Brain microvascular endothelial cell (primary cell): ENCODE measurements at regions not wholly inside any gene's neighbourhood (a gene's known extent, or its start where the extent isn't known, plus 50 kb on each side); places are given as distances from the start of the nearest gene placed in this dataset.

Experiments
- DNase-seq: peaks from one replicate; pipeline ENCODE4 v3.0.0-alpha.2; 2020
- H3K27ac ChIP-seq: fragments of 250-450 bp; sonication (Bioruptor Pico); 2 replicates; pipeline ENCODE4 v1.5.1; 2020; ENCODE audit warnings: mild to moderate bottlenecking, moderate library complexity
- H3K27me3 ChIP-seq: fragments of 250-450 bp; sonication (Bioruptor Pico); replicated peaks from 2 replicates; pipeline ENCODE4 v1.5.1; 2020; ENCODE audit warnings: mild to moderate bottlenecking
- H3K36me3 ChIP-seq: fragments of 250-450 bp; sonication (Bioruptor Pico); replicated peaks from 2 replicates; pipeline ENCODE4 v1.5.1; 2020; ENCODE audit warnings: mild to moderate bottlenecking
- H3K4me3 ChIP-seq: 2 replicates; pipeline ENCODE4 v1.5.1; 2011; ENCODE audit warnings: low read depth, mild to moderate bottlenecking, control low read depth, low read length, moderate library complexity
- in situ Hi-C: cut with HindIII; loops from 2 replicates; pipeline ENCODE4 v1.10.0; 2017; ENCODE audit warnings: low sequenced_read_pairs, low pct_ligation_motif_present
- TF ChIP-seq, protein P1 (sequence below): IDR thresholded peaks from 2 replicates; pipeline ENCODE4 v1.5.1; 2011; ENCODE audit warnings: low read depth, mild to moderate bottlenecking, moderate library complexity, low read length, control low read depth, inconsistent platforms; ENCODE audit errors: missing control alignments

DNA sequence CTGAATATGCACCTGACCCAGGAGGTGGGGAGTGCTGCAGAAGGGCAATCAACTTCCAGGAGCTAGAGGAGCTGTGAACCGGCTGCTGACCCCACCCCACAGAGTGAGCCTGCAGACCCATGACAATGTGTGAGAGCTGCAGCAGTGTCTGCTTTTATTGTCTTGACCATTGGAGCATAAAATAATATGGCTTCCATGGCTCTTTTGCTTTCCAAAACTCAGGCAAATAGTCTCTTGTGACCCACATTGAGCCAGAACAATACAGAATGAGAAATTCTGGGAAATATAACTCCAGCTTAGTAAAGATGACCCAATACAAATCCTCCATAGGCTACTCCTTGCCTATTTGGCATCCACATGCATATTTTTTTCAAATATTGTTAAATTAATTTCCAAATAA is 309.6 kb downstream of the PYDC2 start:
- Histone ChIP-seq H3K27me3 (no peaks in the 10 kb centered on the region), H3K36me3 (no peaks in the 10 kb centered on the region), H3K4me3 (no peak overlapping the region), H3K27ac (no peak overlapping the region)
- TF ChIP-seq, protein P1, sequence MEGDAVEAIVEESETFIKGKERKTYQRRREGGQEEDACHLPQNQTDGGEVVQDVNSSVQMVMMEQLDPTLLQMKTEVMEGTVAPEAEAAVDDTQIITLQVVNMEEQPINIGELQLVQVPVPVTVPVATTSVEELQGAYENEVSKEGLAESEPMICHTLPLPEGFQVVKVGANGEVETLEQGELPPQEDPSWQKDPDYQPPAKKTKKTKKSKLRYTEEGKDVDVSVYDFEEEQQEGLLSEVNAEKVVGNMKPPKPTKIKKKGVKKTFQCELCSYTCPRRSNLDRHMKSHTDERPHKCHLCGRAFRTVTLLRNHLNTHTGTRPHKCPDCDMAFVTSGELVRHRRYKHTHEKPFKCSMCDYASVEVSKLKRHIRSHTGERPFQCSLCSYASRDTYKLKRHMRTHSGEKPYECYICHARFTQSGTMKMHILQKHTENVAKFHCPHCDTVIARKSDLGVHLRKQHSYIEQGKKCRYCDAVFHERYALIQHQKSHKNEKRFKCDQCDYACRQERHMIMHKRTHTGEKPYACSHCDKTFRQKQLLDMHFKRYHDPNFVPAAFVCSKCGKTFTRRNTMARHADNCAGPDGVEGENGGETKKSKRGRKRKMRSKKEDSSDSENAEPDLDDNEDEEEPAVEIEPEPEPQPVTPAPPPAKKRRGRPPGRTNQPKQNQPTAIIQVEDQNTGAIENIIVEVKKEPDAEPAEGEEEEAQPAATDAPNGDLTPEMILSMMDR = no peak
- no peak for DNase-seq
- in situ Hi-C loops = no loop called here

DNA sequence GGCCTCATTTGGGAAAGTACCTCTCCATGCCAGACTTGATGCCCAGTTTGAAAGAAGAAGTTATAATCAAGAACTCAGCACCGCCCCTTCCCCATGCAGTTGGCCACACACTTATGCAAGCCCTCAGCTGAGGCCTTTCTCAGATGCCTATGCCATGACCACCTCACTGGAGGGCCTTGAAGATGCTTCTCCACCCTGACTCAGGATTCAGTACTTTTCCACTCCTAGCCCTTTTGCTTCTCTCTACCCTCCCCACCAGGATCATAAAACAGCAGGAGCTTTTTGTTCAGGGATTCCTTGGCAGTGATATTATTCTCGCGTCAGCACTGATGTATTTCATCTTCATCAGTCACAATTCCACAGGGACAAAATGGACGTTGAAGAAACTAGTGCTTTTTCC is 313.5 kb downstream of the PYDC2 start:
- Histone ChIP-seq H3K4me3 (no peak overlapping the region), H3K27me3 (no peaks in the 10 kb centered on the region), H3K36me3 (no peaks in the 10 kb centered on the region), H3K27ac (no peak overlapping the region)
- DNase-seq = no peak
- TF ChIP-seq, protein P1 = no peak
- in situ Hi-C loops = no loop called here

DNA sequence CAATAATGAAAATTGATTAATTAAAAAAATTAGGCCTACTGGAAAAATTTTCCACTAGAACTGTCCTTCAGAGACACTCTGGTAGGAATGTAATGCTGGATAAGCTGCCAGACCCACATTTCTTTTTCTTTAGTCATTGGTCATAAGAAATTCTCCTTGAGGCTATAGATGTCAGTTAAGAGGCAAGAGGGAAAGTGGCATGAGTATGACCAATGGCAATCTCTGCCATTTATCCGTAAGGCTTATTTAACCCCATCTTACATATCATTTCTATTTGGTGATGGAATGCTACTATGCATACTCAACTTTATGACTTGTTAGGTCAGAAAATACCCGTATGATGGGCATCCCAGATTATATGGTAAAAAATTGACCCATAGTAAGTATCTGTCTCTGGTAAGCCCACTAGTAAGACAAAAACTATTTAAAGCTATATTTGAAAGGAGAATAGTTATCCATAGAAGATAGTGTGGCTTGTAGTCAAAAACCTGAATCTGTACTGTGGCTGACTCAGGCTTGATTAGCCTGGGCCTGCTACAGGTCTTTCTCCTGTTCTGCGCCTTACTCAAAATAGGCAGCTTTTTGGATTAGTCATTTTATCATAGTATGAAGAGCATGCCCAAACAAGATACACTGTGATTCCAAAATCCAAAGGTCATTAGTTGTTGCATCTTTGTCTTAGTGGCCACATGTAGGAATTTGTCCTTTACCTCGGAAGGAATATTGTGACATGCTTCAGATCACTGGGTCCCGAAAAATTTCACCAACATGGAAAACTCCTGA is 314.7 kb downstream of the PYDC2 start:
- DNase-seq = no peak
- no peaks in the 10 kb centered on the region for H3K27me3 ChIP-seq
- TF ChIP-seq, protein P1 = no peak

DNA sequence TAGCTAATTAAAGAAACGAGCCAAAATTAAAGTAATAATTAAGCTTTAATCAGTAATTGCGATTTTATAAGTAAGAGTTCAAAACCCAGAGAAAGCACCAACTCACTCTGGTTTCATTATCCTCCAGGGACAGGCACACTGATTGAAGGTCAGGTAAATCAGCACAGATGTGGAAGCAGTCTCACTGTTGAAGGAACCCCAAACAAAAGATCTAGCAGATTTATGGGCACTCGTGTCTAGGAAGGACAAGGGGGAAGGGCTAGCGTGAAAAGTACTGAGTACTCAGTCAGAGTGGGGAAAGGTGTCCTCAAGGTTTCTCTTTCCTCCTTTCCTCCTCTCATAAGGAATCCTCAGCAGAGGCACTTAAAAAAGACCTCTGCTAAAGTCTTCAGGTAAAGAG is 320.1 kb downstream of the PYDC2 start:
- in situ Hi-C loops = no loop called here
- Histone ChIP-seq H3K27me3 (no peaks in the 10 kb centered on the region), H3K27ac (no peak overlapping the region), H3K4me3 (no peak overlapping the region), H3K36me3 (no peaks in the 10 kb centered on the region)
- DNase-seq = no peak
- TF ChIP-seq, protein P1 = no peak

More for the DNA sequence above, 314.7 kb downstream of the PYDC2 start:
- Histone ChIP-seq H3K4me3 (no peak overlapping the region), H3K36me3 (no peaks in the 10 kb centered on the region), H3K27ac (no peak overlapping the region)
- in situ Hi-C loops = no loop called here

DNA sequence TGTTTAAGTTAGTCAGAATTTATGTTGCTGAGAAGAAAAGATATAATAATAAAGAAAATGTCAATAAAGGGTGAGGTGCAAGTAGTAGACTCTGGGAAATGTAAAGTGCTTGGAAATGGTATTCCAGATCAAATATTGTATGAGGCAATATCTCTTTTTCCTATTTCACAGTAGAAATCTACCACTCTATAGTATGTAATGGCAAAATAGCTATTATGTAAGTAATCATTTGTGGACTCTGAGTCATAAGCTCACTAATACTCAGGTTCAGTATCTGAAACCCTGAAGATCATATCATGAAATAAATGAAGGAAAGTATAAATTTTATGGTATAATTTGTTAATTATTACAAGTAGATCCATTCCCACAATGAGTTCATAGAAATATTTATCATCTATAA is 322.1 kb downstream of the PYDC2 start:
- Histone ChIP-seq H3K27me3 (no peaks in the 10 kb centered on the region), H3K27ac (no peak overlapping the region), H3K4me3 (no peak overlapping the region), H3K36me3 (no peaks in the 10 kb centered on the region)
- DNase-seq = no peak
- in situ Hi-C loops = no loop called here
- TF ChIP-seq, protein P1 = no peak

DNA sequence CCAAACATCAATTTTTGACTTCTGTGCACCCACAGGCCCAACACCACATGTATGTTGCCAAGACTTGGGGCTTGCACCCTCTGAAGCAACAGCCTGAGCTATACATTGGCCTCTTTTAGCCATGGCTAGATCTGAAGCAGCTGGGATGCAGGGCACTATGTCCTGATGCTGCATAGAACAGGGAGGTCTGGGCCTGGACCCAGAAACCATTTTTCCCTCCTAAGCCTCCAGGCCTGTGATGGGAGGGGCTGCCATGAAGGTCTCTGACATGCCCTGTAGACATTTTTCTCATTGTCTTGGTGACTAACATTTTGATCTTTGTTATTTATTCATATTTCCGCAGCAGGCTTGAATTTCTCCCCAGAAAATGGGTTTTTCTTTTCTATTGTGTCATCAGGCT is 330.0 kb downstream of the PYDC2 start:
- Histone ChIP-seq H3K27ac (no peak overlapping the region), H3K4me3 (no peak overlapping the region), H3K36me3 (no peaks in the 10 kb centered on the region), H3K27me3 (no peaks in the 10 kb centered on the region)
- DNase-seq = no peak
- in situ Hi-C loops = no loop called here
- TF ChIP-seq, protein P1 = no peak
